NAMALWA (cell line): ENCODE measurements at regions not wholly inside any gene's neighbourhood (a gene's known extent, or its start where the extent isn't known, plus 50 kb on each side); places are given as distances from the start of the nearest gene placed in this dataset.
"Not testable (repeated sequence)": the region's sequence is repeated elsewhere in the genome, so short reads cannot be mapped to it uniquely, and the experiment has no call there.

Source experiments
- DNase-seq: peaks from one replicate; pipeline ENCODE4 v3.0.0-alpha.2; 2015; ENCODE audit warnings: low spot score

DNA sequence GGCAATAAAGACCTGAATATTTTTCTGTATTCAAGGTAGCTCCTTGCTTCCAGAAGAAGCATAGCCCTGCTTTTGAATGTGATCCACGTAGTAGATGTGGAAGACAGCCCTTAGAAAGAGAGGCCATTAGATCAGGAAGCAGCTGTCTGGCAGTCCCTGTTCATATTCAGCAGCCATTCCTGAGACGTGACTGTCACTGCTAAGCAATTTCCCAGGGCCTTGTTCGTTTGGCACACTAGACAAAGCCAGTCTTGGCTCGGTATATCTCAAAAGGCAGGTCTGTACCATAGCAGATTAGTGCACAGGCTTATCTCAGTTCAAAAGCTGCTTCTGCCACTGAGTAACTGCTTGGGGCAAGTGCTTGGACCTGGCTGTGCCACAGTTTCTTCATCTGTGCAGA is 287.8 kb upstream of the MCTP2 start:
- no peak for DNase-seq

DNA sequence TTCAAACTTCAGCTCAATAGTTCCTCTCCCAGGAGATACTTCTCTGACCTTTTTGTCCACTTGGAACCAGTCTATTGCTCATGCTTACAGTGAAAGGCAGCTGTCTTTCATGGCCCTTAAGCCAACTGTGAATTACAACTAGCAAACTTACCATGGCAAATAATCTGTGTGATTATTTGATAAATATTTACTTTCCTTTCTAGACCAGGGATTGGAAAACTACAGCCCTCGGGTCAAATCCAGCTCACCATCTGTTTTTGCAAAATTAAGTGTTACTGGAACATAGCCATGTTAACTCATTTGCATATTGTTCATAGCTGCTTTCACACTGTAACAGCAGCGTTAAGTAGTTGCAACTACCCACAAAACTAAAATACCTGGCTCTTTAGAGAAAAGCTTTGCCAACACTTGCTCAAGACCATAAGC is 289.1 kb upstream of the MCTP2 start:
- no peak for DNase-seq

DNA sequence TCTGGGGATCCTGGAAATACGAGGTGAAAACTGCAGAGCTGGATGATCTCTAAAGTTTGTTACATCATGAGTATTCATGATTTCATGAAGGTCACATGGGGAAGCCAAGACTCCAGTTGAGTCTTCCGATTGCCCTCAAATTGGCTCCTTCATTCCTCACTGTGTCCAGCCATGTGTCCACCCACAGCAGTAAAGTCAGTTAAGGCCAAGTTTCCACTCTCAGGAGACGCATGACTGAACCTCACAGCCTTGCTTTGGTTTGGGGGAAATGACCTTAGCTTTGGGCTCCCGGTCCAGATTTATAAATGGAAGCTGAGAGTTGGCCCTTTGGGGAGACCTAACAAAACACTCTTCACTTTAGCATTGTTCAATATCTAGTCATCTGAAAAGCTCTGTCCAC is 289.7 kb upstream of the MCTP2 start:
- no peak for DNase-seq

DNA sequence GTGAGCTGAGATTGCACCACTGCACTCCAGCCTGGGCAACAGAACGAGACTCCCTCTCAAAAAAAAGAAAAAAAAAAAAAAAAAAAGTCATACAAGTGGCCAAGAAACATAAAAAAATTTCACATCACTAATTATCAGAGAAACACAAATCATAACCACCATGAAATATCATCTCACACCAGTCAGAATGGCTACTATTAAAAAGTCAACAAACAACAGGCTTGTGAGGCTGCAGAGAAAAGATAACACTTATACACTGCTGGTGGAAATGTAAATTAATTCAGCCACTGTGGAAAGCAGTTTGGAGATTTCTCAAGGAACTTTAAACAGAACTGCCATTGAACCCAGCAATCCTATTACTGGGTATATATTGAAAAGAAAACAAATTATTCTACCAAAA is 291.1 kb upstream of the MCTP2 start:
- no peak for DNase-seq

DNA sequence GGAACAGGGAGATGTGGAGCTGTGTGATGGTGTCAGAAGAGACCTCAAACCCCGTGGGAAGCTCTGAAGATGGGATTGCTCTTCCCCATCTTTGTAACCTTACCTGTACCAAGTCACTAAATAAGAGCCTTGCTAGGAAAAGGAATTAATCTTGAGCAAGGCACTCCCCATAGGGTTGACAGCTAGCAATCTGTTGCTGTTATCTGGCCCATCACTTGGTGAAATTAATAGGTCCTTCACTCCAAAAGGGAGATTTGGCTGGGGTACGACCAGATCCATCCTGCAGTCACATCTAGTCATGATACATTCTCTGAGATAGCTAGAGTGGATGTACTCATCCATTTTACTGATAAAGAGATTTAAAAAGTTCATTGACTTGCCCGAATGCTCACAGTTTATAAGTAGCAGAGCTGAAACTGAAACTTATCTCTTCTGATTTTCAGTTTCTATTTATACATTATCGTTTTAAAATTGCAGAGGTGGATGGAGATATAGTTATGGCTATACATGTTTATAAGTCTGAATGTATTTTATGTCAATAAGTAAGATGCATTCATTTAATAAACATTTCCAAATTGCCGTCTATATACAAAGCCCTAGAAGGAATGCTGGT is 299.1 kb upstream of the MCTP2 start:
- no peak for DNase-seq

DNA sequence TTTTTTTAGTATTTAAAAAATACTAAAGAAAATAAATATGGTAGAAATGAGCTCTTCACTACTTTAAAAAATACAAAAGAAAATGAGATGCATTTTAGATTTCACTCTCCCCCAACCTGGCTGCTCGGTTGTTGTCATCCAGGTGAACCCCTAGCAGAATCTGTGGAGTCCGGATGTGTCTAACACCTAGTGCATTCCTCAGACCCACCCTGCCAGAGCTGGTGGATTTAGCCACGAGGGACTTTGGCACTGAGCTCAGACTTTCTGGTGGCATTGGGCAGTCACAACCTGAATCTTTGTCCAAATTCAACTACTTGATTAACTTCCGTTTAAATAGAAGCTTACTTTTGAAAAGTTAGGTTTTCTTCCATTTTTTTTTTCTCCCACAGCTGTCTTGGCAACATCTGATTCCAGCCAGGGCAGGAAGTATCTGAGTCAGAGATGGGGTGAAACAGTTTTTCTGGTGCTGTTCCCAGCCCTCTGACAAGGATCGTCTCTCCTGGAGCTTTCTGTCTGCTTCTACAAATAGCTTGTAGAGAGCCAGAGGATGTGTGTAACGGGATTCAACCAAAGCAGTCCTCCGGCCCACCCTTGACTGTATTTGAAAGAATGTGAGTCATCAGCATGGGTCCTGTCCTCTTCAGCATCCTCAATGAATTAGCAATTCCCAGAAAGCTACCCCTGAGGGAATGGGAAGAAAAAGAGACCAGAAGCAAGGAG is 301.8 kb upstream of the MCTP2 start:
- no peak for DNase-seq

DNA sequence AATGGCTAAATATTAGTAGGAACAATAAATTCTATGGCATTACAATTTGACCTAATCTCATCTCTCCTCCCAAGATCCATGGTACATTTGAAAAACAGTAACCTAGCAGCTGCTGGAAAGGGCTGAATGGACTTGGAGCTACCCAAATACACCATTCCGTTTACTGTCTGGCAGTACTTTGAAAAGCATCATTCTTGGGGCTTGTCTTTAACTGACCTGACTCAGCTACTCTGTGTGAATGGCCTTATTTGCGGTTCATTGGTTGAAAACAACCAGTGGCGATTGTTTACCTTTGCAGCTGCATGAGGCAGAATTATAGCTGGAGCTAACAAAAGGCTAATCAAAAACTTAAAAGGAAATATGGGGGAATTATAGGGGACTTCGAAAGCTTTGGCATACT is 311.2 kb upstream of the MCTP2 start:
- no peak for DNase-seq

DNA sequence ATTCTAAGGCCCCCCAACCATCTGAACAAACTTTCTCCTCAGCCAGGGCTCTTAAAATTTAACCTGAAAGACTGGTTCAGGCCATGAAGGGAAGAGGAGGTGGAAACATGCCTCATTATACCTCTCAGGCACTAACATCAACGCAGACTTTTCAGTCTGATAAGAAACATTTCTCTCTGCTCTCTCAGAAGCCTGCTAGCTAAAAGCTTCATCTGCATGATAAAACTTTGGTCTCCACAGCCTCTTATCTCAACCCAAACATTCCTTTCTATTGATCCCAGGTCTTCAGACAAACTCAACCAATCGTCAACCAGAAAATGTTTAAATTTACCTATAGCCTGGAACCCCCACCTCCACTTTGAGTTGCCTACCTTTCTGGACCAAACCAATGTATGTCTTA is 312.6 kb upstream of the MCTP2 start:
- DNase-seq: not testable (repeated sequence)

DNA sequence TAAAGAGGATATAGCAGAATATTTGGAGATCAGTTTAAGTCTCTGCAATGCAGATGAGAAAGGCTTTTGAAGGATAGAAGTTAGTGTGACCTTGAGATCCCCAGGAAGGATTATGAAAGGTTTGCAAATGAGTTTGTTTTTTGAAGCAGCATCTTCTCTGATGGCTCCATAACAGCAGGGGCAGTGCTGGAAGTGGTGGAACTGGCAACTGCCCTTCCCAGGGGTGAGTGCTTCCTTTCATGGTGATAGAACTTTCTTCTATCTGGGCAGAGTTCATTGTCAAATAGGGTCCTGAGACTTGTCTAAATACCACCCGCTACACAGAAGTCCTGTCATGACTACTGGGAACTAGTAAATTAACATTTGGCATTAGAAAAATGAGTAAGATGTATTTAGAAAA is 314.2 kb upstream of the MCTP2 start:
- DNase-seq: no peak

DNA sequence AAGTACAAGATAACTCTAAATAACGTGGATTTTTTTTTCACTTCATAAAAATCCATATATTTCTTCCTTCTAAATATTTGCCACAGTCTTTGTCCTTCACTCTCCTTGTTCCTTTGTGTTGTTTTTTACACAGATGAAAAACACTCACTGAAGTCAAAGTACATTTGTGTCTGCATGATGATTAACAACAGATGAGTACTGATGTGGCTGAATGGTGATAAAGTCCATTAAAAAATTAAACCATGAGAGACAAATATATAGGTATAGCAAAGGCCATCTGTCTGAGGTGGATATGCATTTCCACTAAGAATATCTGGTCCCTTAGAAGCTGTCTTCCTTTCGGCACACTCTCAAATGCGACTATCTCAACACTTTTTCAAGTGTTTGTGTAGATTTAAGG is 317.5 kb upstream of the MCTP2 start:
- no peak for DNase-seq

DNA sequence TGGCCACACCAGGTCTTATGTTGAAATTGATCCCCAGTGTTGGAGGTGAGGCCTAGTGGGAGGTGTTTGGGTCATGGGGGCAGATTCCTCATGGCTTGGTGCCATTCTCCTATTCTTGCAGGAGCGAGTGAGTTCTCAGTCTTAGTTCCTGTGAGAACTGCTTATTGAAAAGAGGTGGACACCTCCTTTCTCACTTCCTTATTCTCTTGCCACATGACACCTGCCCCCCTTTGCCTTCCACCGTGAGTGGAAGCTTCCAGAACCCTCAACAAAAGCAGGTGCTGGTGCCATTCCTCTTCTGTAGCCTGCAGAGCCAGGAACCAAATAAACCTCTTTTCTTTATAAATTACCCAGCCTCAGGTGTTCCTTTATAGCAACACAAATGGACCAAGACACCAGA is 318.1 kb upstream of the MCTP2 start:
- no peak for DNase-seq

DNA sequence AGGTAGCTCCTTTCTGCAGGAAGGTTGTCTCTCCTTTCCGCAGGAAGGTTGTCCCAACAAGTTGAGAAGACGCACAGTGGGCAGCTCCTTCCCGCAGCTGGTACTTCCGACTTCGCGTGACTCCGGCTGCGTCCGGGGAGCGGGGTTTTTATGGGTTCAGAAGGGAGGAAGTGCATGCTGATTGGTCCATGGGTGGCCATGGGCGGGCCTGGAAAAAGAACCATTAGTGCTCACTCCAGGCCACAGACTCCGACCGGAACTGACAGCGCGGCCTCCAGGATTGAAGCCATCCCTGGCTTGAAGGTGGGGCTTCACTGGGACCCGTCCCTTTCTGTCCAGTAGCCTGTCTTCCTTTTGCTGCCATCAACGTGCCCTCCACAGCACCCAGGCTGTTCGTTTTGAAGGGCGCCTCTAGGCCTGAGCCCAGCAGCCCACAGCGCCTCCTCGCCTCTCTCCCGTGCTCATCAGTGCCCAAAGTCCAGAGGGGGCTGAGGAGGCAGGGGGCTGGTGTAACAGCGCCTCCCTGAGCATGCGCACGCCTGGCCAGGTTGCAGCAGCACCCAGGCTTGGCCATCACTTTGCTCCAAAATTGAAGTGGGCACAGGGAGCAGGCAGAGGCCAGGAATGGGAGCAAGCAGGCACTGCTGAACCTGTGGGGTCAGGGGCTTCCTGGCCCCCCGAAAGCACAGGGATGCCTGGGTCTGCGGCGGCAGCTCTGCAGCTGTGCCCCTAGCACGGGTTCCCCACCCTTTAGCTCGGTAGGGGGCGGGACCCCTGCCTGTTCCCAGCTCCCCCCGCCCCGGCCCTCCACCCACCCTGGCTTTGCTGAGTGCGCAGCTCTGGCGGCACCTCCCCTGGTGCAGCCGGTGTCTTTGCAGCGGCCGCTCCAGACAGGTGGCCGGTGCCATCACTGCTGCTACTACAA is 330.6 kb upstream of the MCTP2 start:
- DNase-seq: no peak

DNA sequence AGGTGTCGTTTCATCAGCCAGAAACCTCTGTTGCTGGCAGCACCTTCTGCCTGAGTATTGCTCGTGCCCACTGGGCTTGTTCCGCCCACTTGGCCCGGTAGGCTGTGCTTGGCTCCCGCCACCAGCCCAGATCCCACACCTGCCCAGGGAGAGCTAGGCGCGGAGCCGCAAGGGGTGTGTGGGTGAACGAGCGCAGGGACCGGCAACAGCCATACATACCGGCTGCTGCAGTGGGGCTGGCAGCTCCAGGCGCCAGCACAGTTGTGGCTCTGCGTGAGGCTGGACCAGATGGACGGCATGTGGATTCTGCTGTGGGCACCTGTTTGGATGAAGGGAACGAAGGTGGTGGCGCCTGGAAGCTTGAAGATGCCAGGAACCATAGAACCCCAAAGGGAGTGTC is 331.5 kb upstream of the MCTP2 start:
- DNase-seq: no peak

DNA sequence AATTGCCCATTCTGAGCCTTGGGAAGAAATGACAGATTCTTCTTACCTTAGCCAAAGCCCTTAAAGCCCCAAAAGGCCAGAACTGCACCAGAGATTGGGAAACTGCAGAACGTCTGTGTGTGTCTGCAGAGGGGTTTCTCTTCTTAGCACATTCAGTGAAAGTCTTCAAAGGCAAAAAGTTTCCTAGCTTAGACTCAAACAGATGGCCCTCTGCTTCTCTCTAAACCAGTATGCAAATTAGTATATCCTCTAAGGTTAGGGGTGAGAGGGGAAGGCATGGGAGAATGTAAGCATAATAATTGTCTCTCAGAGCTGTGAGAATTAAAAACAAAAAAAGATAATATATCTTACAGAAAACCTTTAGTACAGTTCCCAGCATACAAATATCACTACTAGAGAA is 334.0 kb upstream of the MCTP2 start:
- DNase-seq: no peak

DNA sequence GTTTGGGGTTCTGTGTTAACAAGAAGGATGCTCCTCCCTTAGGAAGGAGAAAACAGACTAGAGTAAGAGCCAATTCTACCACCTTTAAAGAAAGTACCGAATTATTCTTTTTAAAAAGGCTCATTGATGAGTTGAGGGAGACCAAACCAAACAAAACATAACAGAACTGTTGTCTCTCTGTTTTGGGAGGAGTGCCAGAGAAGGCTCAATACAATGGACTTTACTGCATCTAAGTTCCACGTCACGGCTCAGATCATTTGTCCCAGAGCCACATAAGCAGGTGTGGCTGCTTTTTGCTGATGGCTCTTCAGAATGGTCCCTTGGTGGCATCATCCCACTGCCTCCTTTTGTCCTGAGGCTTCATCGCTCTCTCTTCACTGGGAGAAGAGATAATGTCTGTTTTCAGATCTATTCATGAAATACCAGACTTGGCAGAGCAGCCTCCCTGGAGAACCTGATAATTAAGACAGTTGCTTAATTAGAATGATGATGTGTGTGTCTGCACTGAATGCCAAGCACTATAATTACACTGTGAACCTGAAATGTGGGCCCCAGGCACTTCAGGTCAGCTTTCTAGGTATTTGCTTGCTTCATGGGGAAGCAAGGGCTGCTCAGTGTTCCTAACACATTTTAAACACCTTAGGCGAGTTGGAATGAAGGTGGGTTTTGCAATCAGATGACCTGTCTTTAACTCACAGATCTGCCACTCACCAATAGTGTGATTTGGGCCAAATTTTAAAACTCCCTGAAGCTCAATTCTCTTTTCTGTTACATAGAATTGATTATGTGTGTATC is 335.2 kb upstream of the MCTP2 start:
- DNase-seq: no peak

DNA sequence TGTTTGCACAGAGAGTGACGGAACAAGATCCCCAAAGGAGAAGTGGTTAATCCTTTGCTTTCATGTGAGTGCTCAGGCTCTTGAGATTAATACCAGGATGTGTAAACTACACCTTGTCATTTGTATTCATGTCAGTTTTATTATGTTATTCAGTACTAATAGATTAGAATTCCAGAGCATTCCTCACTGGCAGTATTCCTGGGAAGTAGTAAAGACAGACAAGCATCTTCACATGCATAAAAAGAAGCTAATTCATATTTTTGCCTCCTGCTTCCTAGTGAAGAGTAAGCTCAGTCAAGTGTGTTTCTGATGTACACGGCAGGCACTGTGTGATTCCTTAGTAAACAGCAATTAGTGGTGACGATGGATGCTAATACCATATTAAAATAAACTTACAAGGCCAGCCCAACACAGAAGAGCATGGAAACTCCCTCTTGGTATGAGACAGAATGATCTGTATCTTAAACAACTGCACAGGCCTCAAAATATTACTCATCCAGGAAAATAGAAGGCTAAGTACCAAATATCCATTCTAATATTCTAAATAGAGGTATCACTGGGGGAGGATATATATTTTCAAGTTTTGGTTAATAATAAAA is 336.8 kb upstream of the MCTP2 start:
- DNase-seq: no peak

DNA sequence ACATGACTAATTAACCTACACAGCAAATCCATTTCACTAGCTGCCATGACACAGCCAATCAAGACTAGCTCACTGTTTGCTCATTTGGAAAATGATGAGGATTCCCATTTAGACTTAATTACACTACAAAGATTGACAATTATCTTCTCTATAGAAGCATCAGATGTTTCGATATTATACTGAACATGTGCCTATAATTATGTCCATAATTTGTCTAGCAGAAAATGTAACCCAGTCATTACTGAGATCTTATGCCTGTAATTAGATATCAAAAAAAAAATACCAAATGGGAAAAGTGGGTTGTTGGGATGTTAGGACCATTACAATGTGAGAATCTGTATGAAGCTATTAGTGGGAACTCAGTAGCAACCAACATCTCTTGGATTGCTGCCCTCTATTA is 344.2 kb upstream of the MCTP2 start:
- DNase-seq: no peak

DNA sequence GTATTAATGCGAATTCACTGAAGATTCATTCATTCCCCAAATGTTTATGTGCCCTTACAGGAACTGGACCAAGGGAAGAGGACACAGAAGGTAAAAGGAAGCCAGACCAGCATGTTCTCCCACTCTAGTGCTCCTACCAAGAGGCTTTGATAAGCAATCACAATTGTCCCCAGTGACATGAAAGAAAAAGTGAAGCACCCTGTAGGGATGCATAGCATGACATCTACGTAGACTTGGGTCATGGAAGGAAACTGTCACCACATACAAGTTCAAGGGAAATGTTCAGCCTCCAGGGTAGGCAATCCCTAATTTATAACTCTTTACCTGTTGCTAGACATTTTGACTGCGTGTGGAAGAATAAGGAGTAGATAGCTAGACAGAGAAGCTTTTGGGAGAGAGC is 348.6 kb upstream of the MCTP2 start:
- no peak for DNase-seq

DNA sequence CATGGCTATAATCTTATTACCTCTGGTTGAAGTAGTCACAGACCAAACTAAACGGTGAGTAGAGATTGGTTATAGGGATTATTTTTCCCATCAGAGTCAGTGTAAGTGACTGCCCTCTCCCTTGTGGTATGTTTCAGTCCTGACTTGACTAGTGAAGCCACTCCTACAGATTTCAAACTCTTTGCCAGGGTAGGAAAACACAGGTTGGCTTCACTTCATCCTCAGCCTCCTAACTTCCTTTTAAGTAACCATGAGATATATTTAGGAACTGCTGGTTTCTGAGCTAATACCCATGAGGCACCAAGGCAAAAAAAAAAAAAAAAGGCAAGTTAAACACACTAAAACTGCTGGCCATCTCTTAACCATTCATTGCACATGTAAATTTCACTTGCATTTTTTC is 349.2 kb upstream of the MCTP2 start:
- no peak for DNase-seq

DNA sequence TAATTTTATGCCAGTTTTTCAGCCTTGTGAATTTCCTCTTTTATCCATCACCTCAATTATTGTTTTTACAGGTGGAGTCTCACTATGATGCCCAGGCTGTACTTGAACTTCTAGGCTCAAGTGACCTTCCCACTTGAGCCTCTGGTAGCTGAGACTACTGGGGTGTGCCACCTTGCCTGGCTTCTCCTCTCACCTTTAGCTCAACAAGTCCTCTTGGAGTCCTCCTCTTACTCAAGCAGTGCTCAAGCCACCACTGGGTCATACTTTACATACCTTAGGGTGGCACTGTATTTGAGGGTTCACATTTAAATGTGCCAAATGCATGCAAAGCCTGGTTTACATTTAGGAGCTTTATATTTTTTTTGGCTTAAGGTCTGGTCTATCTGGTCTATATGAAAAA is 350.1 kb upstream of the MCTP2 start:
- DNase-seq: no peak

DNA sequence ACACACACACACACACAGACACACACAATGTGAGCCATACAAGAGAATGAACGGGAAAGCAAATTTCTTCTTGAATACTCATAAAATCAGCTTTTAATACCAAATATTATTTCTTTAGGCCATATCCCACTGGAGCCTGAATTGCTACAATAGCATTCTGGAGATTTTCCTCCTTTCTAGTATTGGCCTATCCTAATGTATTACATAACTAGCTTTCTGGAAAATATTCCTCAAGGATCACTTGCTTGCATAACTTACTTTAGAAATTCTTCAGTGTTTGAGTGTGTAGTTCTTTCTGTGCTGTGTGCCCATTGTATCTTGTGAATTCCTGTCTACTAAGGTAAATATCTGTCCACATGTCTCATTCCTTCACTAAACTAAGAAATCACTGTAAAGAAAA is 351.0 kb upstream of the MCTP2 start:
- DNase-seq: no peak

DNA sequence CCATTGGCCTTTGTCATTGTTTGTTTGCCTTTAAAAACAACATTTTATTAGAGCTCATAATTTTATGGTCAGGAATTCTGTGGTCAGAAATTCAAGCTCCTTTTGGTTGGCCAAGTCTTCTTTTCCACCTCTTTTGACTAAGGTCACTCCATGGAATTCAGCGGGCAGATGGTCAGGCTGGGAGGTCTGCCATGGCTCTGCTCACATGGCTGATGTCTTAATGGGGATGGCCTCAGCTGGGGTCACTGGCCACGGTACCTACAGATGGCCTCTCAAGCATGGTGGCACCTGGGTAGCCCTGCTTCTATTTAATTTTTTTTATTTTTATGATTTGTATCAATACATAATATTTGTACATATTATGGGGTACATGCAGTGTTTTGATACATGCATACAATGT is 360.8 kb upstream of the MCTP2 start:
- DNase-seq: no peak
